HepG2 (cell line): ENCODE measurements at regions not wholly inside any gene's neighbourhood (a gene's known extent, or its start where the extent isn't known, plus 50 kb on each side); places are given as distances from the start of the nearest gene placed in this dataset.

ENCODE experiments used
- ATAC-seq: fragments of 200-7000 bp; cut with Tn5 transposase; 3 replicates; pipeline ENCODE4 v1.9.1; 2020; ENCODE audit warnings: mild to moderate bottlenecking, moderate library complexity
- BruUV-seq: library from RNA; stranded (reverse); fragments of 400-500 nt; replicated peaks from 2 replicates; lab custom pipeline; 2021; lab: Mats Ljungman, UMichigan
- CTCF ChIA-PET: fragments of 300-600 bp; formaldehyde crosslinking; extraction: SDS; loops from one replicate; lab custom pipeline; 2021; ENCODE audit warnings: low total read pairs, inconsistent platforms, low intra/inter-chr PET ratio; lab: Yijun Ruan, JAX
- POLR2A ChIA-PET: fragments of 350-600 bp; sonication (Branson Sonifier 250); formaldehyde crosslinking; loops from one replicate; lab custom pipeline; 2020; ENCODE audit warnings: antibody characterized with exemption, inconsistent platforms; lab: Yijun Ruan, JAX
- DNase-seq: peaks from one replicate; pipeline ENCODE4 v3.0.0-alpha.2; 2015; ENCODE audit warnings: low spot score
- FAIRE-seq: peaks from 3 replicates; lab custom pipeline; 2011; peaks lifted over from hg19 to GRCh38; lab: Jason Lieb, UNC
- H2AFZ ChIP-seq: one replicate; pipeline ENCODE4 v1.6.1; 2011; ENCODE audit warnings: low read length, inconsistent platforms
- H3K27ac ChIP-seq: fragments of 300-600 bp; 3 replicates; pipeline ENCODE4 v1.8.0; 2011; ENCODE audit warnings: mixed run types, mild to moderate bottlenecking, mixed read lengths, low read length, inconsistent platforms; ENCODE audit not compliant: insufficient read depth; ENCODE audit errors: extremely low read length
- H3K27me3 ChIP-seq, 2 experiments: fragments of 200-600 bp in 1 of 2; 2 replicates in 1 of 2; 3 replicates in 1 of 2; pipeline versions ENCODE4 v1.6.0 to v1.8.0; 2011; ENCODE audit warnings: low read length in 2 of 2, mild to moderate bottlenecking in 2 of 2, moderate library complexity in 2 of 2, inconsistent platforms in 1 of 2; ENCODE audit not compliant: insufficient read depth in 2 of 2, control insufficient read depth in 1 of 2
- H3K36me3 ChIP-seq, 2 experiments: fragments of 200-600 bp in 1 of 2; replicated peaks in 1 of 2; 2 replicates in 1 of 2; 3 replicates in 1 of 2; pipeline versions ENCODE4 v1.5.1 to v1.8.0; 2011; ENCODE audit warnings: low read length in 2 of 2, inconsistent platforms in 1 of 2; ENCODE audit not compliant: insufficient read depth in 2 of 2, control insufficient read depth in 1 of 2
- H3K4me1 ChIP-seq: 2 replicates; pipeline ENCODE4 v1.5.1; 2012; ENCODE audit warnings: low read length, inconsistent platforms; ENCODE audit not compliant: insufficient read depth
- H3K4me2 ChIP-seq: 2 replicates; pipeline ENCODE4 v1.6.0; 2011; ENCODE audit warnings: low read depth, low read length, inconsistent platforms
- H3K4me3 ChIP-seq, 3 experiments: fragments of 200-600 bp in 1 of 3; sonication (generic), shearing (Covaris generic) in 1 of 3; replicated peaks in 1 of 3; 2 replicates each; pipeline ENCODE4 v1.5.1; 2011 to 2016; ENCODE audit warnings: low read length in 3 of 3, inconsistent platforms in 2 of 3, low read depth in 2 of 3, mild to moderate bottlenecking in 2 of 3, control low read depth in 1 of 3, mixed read lengths in 1 of 3; ENCODE audit not compliant: insufficient read depth in 1 of 3
- H3K79me2 ChIP-seq: one replicate; pipeline ENCODE4 v1.6.1; 2011; ENCODE audit warnings: low read length, inconsistent platforms; ENCODE audit not compliant: insufficient read depth
- H3K9ac ChIP-seq: 2 replicates; pipeline ENCODE4 v1.6.0; 2011; ENCODE audit warnings: mild to moderate bottlenecking, low read depth, low read length, inconsistent platforms; ENCODE audit not compliant: insufficient read depth
- H3K9me3 ChIP-seq: 2 replicates; pipeline ENCODE4 v1.5.1; 2012; ENCODE audit warnings: mild to moderate bottlenecking, low read length
- H4K20me1 ChIP-seq: 2 replicates; pipeline ENCODE4 v1.6.0; 2011; ENCODE audit warnings: inconsistent platforms, mild to moderate bottlenecking, low read length, moderate library complexity; ENCODE audit not compliant: insufficient read depth
- ARNT ChIP-seq: fragments of 450-650 bp; IDR thresholded peaks from 2 replicates; pipeline ENCODE4 v1.6.1; 2017
- HIVEP1 ChIP-seq: sonication (generic); formaldehyde crosslinking; IDR thresholded peaks from 2 replicates; pipeline ENCODE4 v1.4.0; 2020; ENCODE audit warnings: mild to moderate bottlenecking, missing genetic modification reagents
- PRDM15 ChIP-seq: sonication (generic); formaldehyde crosslinking; IDR thresholded peaks from 2 replicates; pipeline ENCODE4 v1.4.0; 2020; ENCODE audit warnings: missing genetic modification reagents
- ZNF136 ChIP-seq: sonication (generic); formaldehyde crosslinking; IDR thresholded peaks from 2 replicates; pipeline ENCODE4 v1.8.1; 2022; ENCODE audit warnings: low read depth, mild to moderate bottlenecking, moderate library complexity, missing genetic modification reagents
- WGBS: methylation state at CpG from one replicate; pipeline ENCODE4 v1.1.6; 2017; ENCODE audit warnings: low lambda C conversion rate; 5-methylcytosine and 5-hydroxymethylcytosine counted together
- in situ Hi-C: cut with HindIII; loops from 2 replicates; pipeline ENCODE4 v1.10.0; 2017; ENCODE audit warnings: low pct_unique_long_range_greater_than_20kb; ENCODE audit not compliant: extremely low pct_ligation_motif_present
- intact Hi-C: fragments of 100-400 bp; cut with micrococcal nuclease; formaldehyde crosslinking; loops from one replicate; pipeline ENCODE4 v1.10.0; 2022; ENCODE audit not compliant: unreplicated experiment

- TF ChIP-seq PRDM15 (CRISPR knock-in tag): no peak
Observed at GRCh38 chr7:36047091-36047658, 105.9 kb upstream of the EEPD1 start (continued).

- TF ChIP-seq ZNF136 (CRISPR knock-in tag): no peak
- no peak for TF ChIP-seq ARNT
- TF ChIP-seq HIVEP1 (CRISPR knock-in tag): no peak
- BruUV-seq: no TSS peak
- Histone ChIP-seq H2AFZ (no peak overlapping the region), H3K4me3 (no peak overlapping the region), H3K9ac (no peak overlapping the region), H3K79me2 (no peaks in the 10 kb centered on the region), H4K20me1 (no peaks in the 10 kb centered on the region), H3K36me3 (no peaks in the 10 kb centered on the region), H3K4me1 (no peaks in the 10 kb centered on the region), H3K27ac (no peak overlapping the region), H3K4me2 (no peak overlapping the region), H3K27me3 (0 out of 5 replicates have a peak, but pooled peaks cover 0 to 1% of the 10 kb centered on the region in 2 experiments), H3K9me3 (no peaks in the 10 kb centered on the region)
- intact Hi-C loops (no loop called here), in situ Hi-C loops (no loop called here)
- POLR2A ChIA-PET: no interaction called here
- 21% methylated on average over 5 of the region's 5 CpGs for WGBS
- CTCF ChIA-PET: no interaction called here
- no peak for FAIRE-seq
- ATAC-seq: no peak
- DNase-seq: no peak
Observed at GRCh38 chr7:36048141-36048901, 104.7 kb upstream of the EEPD1 start.
